ENCODE measurements at regions not wholly inside any gene's neighbourhood (a gene's known extent, or its start where the extent isn't known, plus 50 kb on each side); places are given as distances from the start of the nearest gene placed in this dataset.

GRCh38 chr2:481388-481787 lies 193.5 kb upstream of the ALKAL2 start:
- DNase-seq (ENCODE audit: low read depth in 3 of 3) = no peak

GRCh38 chr2:479490-480176 lies 191.7 kb upstream of the ALKAL2 start:
- DNase-seq (ENCODE audit: low read depth in 3 of 3) = no peak

GRCh38 chr2:479031-479430 lies 191.1 kb upstream of the ALKAL2 start:
- no peak for DNase-seq (ENCODE audit: low read depth in 3 of 3)

GRCh38 chr2:471560-471959 lies 183.7 kb upstream of the ALKAL2 start:
- DNase-seq (ENCODE audit: low read depth in 3 of 3) = no peak

GRCh38 chr2:469514-469913 lies 181.6 kb upstream of the ALKAL2 start:
- no peak for DNase-seq (ENCODE audit: low read depth in 3 of 3)

- DNase-seq (ENCODE audit: low read depth in 3 of 3) = no peak
These were observed 180.9 kb upstream of the ALKAL2 start for GRCh38 chr2:468648-469336.

GRCh38 chr2:467892-468647 lies 180.2 kb upstream of the ALKAL2 start:
- no peak for DNase-seq (ENCODE audit: low read depth in 3 of 3)

- DNase-seq (ENCODE audit: low read depth in 3 of 3) = no peak
These were observed 179.6 kb upstream of the ALKAL2 start for GRCh38 chr2:467543-467891.

- no peak for DNase-seq (ENCODE audit: low read depth in 3 of 3)
These were observed 179.2 kb upstream of the ALKAL2 start for GRCh38 chr2:467101-467500.

- DNase-seq (ENCODE audit: low read depth in 3 of 3) = no peak
These were observed 176.8 kb upstream of the ALKAL2 start for GRCh38 chr2:464562-465309.

GRCh38 chr2:460861-461260 lies 173.0 kb upstream of the ALKAL2 start:
- peak in 1 of 3 experiments; percentile 6 for DNase-seq (ENCODE audit: low read depth in 3 of 3)

GRCh38 chr2:459931-460330 lies 172.0 kb upstream of the ALKAL2 start:
- DNase-seq (ENCODE audit: low read depth in 3 of 3) = no peak

- DNase-seq (ENCODE audit: low read depth in 3 of 3) = no peak
These were observed 170.5 kb upstream of the ALKAL2 start for GRCh38 chr2:458425-458815.

GRCh38 chr2:457792-458424 lies 170.0 kb upstream of the ALKAL2 start:
- no peak for DNase-seq (ENCODE audit: low read depth in 3 of 3)

- no peak for DNase-seq (ENCODE audit: low read depth in 3 of 3)
These were observed 169.4 kb upstream of the ALKAL2 start for GRCh38 chr2:457262-457661.

- no peak for DNase-seq (ENCODE audit: low read depth in 3 of 3)
These were observed 168.0 kb upstream of the ALKAL2 start for GRCh38 chr2:455913-456312.

GRCh38 chr2:455015-455705 lies 167.3 kb upstream of the ALKAL2 start:
- no peak for DNase-seq (ENCODE audit: low read depth in 3 of 3)

- no peak for DNase-seq (ENCODE audit: low read depth in 3 of 3)
These were observed 165.2 kb upstream of the ALKAL2 start for GRCh38 chr2:453132-453531.

GRCh38 chr2:451495-451894 lies 163.6 kb upstream of the ALKAL2 start:
- DNase-seq (ENCODE audit: low read depth in 3 of 3) = no peak

GRCh38 chr2:449246-450067 lies 161.6 kb upstream of the ALKAL2 start:
- no peak for DNase-seq (ENCODE audit: low read depth in 3 of 3)

Measured in stimulated activated CD4-positive, alpha-beta T cell treated with anti-CD3 and anti-CD28 coated beads, TNF-alpha, amount 100 ng/mL, for 4 hours (primary cell).